GM12878 (cell line): ENCODE measurements at regions not wholly inside any gene's neighbourhood (a gene's known extent, or its start where the extent isn't known, plus 50 kb on each side); places are given as distances from the start of the nearest gene placed in this dataset.
A peak's percentile ranks its signal among the peaks of the same experiment; 100 is the strongest.

ENCODE experiments used
- ATAC-seq: fragments of 200-7000 bp; cut with Tn5 transposase; 3 replicates; pipeline ENCODE4 v1.9.1; 2020; ENCODE audit warnings: mild to moderate bottlenecking, moderate library complexity
- BruUV-seq: library from RNA; stranded (reverse); fragments of 400-500 nt; replicated peaks from 2 replicates; lab custom pipeline; 2021; lab: Mats Ljungman, UMichigan
- CTCF ChIA-PET: fragments of 300-600 bp; sonication (Branson Sonifier 250); formaldehyde crosslinking; extraction: SDS; loops from one replicate; lab custom pipeline; 2021; ENCODE audit warnings: inconsistent platforms; lab: Yijun Ruan, JAX
- POLR2A ChIA-PET: fragments of 350-600 bp; formaldehyde crosslinking; extraction: SDS; loops from one replicate; lab custom pipeline; 2021; ENCODE audit warnings: inconsistent platforms; lab: Charles Lee
- RAD21 ChIA-PET: fragments of 300-600 bp; sonication (Branson Sonifier 250); formaldehyde crosslinking; loops from one replicate; lab custom pipeline; 2023; ENCODE audit warnings: antibody characterized with exemption; ENCODE audit not compliant: unreplicated experiment; lab: Charles Lee
- SMC1A ChIA-PET: fragments of 300-600 bp; sonication (Branson Sonifier 250); formaldehyde crosslinking; loops from one replicate; lab custom pipeline; 2023; ENCODE audit not compliant: unreplicated experiment, uncharacterized antibody; lab: Charles Lee
- DNase-seq: peaks from one replicate; pipeline ENCODE4 v3.0.0-alpha.2; 2011; ENCODE audit warnings: low read depth, low spot score
- FAIRE-seq: peaks from 3 replicates; lab custom pipeline; 2011; peaks lifted over from hg19 to GRCh38; lab: Jason Lieb, UNC
- H2AFZ ChIP-seq: 2 replicates; pipeline ENCODE4 v1.6.0; 2011; ENCODE audit warnings: low read depth, low read length, control low read depth; ENCODE audit not compliant: control insufficient read depth
- H3K27ac ChIP-seq: 2 replicates; pipeline ENCODE4 v1.5.1; 2011; ENCODE audit warnings: control low read depth; ENCODE audit not compliant: control insufficient read depth, insufficient read depth
- H3K27me3 ChIP-seq, 2 experiments: replicated peaks in 1 of 2; 2 replicates each; pipeline versions ENCODE4 v1.6.0 to v1.6.1; 2011; ENCODE audit warnings: low read length in 1 of 2; ENCODE audit not compliant: control insufficient read depth in 2 of 2, insufficient read depth in 2 of 2
- H3K36me3 ChIP-seq, 2 experiments: 2 replicates each; pipeline ENCODE4 v1.5.1; 2011; ENCODE audit warnings: low read length in 1 of 2; ENCODE audit not compliant: control insufficient read depth in 2 of 2, insufficient read depth in 2 of 2
- H3K4me1 ChIP-seq: 2 replicates; pipeline ENCODE4 v1.6.1; 2011; ENCODE audit warnings: mild to moderate bottlenecking, low read length, moderate library complexity, mixed read lengths; ENCODE audit not compliant: control insufficient read depth, insufficient read depth
- H3K4me2 ChIP-seq: 2 replicates; pipeline ENCODE4 v1.6.0; 2011; ENCODE audit warnings: control low read depth; ENCODE audit not compliant: control insufficient read depth, insufficient read depth
- H3K4me3 ChIP-seq: fragments of 200-600 bp; sonication (generic); 2 replicates; pipeline ENCODE4 v1.5.1; 2016
- H3K79me2 ChIP-seq: 2 replicates; pipeline ENCODE4 v1.6.0; 2011; ENCODE audit warnings: low read length; ENCODE audit not compliant: control insufficient read depth, insufficient read depth
- H3K9ac ChIP-seq: 2 replicates; pipeline ENCODE4 v1.8.0; 2011; ENCODE audit warnings: low read length, control low read depth, mixed read lengths; ENCODE audit not compliant: control insufficient read depth, insufficient read depth
- H3K9me3 ChIP-seq: replicated peaks from 3 replicates; pipeline ENCODE4 v1.5.1; 2011; ENCODE audit warnings: mild to moderate bottlenecking, low read length; ENCODE audit not compliant: control insufficient read depth, insufficient read depth
- H4K20me1 ChIP-seq: 2 replicates; pipeline ENCODE4 v1.6.0; 2011; ENCODE audit not compliant: control insufficient read depth, insufficient read depth
- ATF2 ChIP-seq: IDR thresholded peaks from 2 replicates; pipeline ENCODE4 v1.6.1; 2012; ENCODE audit warnings: low read length, inconsistent platforms
- BCLAF1 ChIP-seq: fragments of 450-650 bp; IDR thresholded peaks from 2 replicates; pipeline ENCODE4 v1.6.1; 2017; ENCODE audit warnings: antibody characterized with exemption, mild to moderate bottlenecking, moderate library complexity
- EP300 ChIP-seq, 2 experiments: fragments of 150-350 bp in 1 of 2; IDR thresholded peaks; 2 replicates each; pipeline ENCODE4 v1.6.1; 2011 to 2012; ENCODE audit warnings: low read depth in 2 of 2, low read length in 2 of 2, borderline replicate concordance in 1 of 2, improper control_type of control experiment in 1 of 2, inconsistent platforms in 1 of 2; ENCODE audit not compliant: control insufficient read depth in 1 of 2
- ETV6 ChIP-seq, 2 experiments: fragments of 450-650 bp in 1 of 2; IDR thresholded peaks in 1 of 2; conservative IDR thresholded peaks in 1 of 2; 2 replicates each; pipeline ENCODE4 v1.6.1; 2014; ENCODE audit warnings: antibody characterized with exemption in 1 of 2, borderline replicate concordance in 1 of 2, low read depth in 1 of 2, mild to moderate bottlenecking in 1 of 2, moderate library complexity in 1 of 2
- IKZF1 ChIP-seq: fragments of 450-650 bp; conservative IDR thresholded peaks from 2 replicates; pipeline ENCODE4 v1.6.1; 2017; ENCODE audit warnings: antibody characterized with exemption, mild to moderate bottlenecking
- IRF5 ChIP-seq: fragments of 450-650 bp; IDR thresholded peaks from 2 replicates; pipeline ENCODE4 v1.6.1; 2017; ENCODE audit warnings: borderline replicate concordance
- MEF2B ChIP-seq: fragments of 450-650 bp; IDR thresholded peaks from 2 replicates; pipeline ENCODE4 v1.6.1; 2018; ENCODE audit warnings: mild to moderate bottlenecking, moderate library complexity; ENCODE audit not compliant: partially characterized antibody, poor library complexity, severe bottlenecking
- RB1 ChIP-seq: fragments of 450-650 bp; formaldehyde crosslinking; IDR thresholded peaks from 2 replicates; pipeline ENCODE4 v1.6.1; 2017; ENCODE audit warnings: mild to moderate bottlenecking, borderline replicate concordance
- RUNX3 ChIP-seq: IDR thresholded peaks from 2 replicates; pipeline ENCODE4 v1.6.1; 2012; ENCODE audit warnings: low read length, inconsistent platforms
- SIN3A ChIP-seq: IDR thresholded peaks from 2 replicates; pipeline ENCODE4 v1.6.1; 2012; ENCODE audit warnings: low read depth, low read length, improper control_type of control experiment
- SPI1 ChIP-seq: IDR thresholded peaks from 2 replicates; pipeline ENCODE4 v1.6.1; 2011; ENCODE audit warnings: low read depth, mild to moderate bottlenecking, low read length, moderate library complexity, borderline replicate concordance; ENCODE audit not compliant: insufficient read depth
- SREBF2 ChIP-seq: IDR thresholded peaks from 2 replicates; pipeline ENCODE4 v1.6.1; 2012; ENCODE audit warnings: mild to moderate bottlenecking, low read length
- SRF ChIP-seq, 2 experiments: IDR thresholded peaks; 2 replicates each; pipeline ENCODE4 v1.6.1; 2011; ENCODE audit warnings: low read depth in 2 of 2, low read length in 2 of 2, mild to moderate bottlenecking in 1 of 2, moderate library complexity in 1 of 2
- STAT1 ChIP-seq: fragments of 450-650 bp; conservative IDR thresholded peaks from 2 replicates; pipeline ENCODE4 v1.6.1; 2014; ENCODE audit warnings: antibody characterized with exemption, mild to moderate bottlenecking
- WGBS: methylation state at CpG from one replicate; pipeline ENCODE4 v1.1.6; 2016; ENCODE audit warnings: low lambda C conversion rate; ENCODE audit not compliant: insufficient replicate concordance, insufficient coverage; ENCODE audit errors: missing lambda C conversion rate; 5-methylcytosine and 5-hydroxymethylcytosine counted together
- in situ Hi-C: fragments of 300-500 bp; cut with MboI; formaldehyde crosslinking; loops from 9 replicates; pipeline ENCODE4 v1.14.3; 2018; ENCODE audit warnings: mixed read lengths
- intact Hi-C: fragments of 100-400 bp; cut with micrococcal nuclease; formaldehyde crosslinking; loops from one replicate; pipeline ENCODE4 v1.14.2; 2022; ENCODE audit not compliant: unreplicated experiment

GRCh38 chr5:144731786-144732185, 561.1 kb downstream of the KCTD16 start (continued):
- TF ChIP-seq EP300 (IDR thresholded peaks at IDR 0.05; ENCODE audit: borderline replicate concordance in 1 of 2, control insufficient read depth in 1 of 2, low read depth in 2 of 2, low read length in 2 of 2) (no peak), ATF2 (no peak)
- TF ChIP-seq, all 136 proteins: peak for 0

GRCh38 chr5:144712090-144712489, 541.4 kb downstream of the KCTD16 start:
- H3K4me3 ChIP-seq, result no peak overlapping the region

More at GRCh38 chr5:144712090-144712489, 541.4 kb downstream of the KCTD16 start:
- ChIA-PET POLR2A (no interaction called here), SMC1A (no interaction called here), RAD21 (no interaction called here), CTCF (no interaction called here)
- Histone ChIP-seq H3K9ac (no peak overlapping the region), H4K20me1 (no peaks in the 10 kb centered on the region), H3K27ac (no peak overlapping the region), H2AFZ (no peak overlapping the region), H3K27me3 (no peaks in the 10 kb centered on the region), H3K4me2 (no peak overlapping the region), H3K79me2 (no peaks in the 10 kb centered on the region), H3K9me3 (no peaks in the 10 kb centered on the region), H3K36me3 (no peaks in the 10 kb centered on the region), H3K4me1 (no peaks in the 10 kb centered on the region)
- intact Hi-C loops (no loop called here), in situ Hi-C loops (no loop called here)
- FAIRE-seq (no peak), ATAC-seq (peak; percentile 78), DNase-seq (peak; percentile 15)
- TF ChIP-seq STAT1, result no peak
- TF ChIP-seq IRF5, result no peak
- no peak for TF ChIP-seq SREBF2
- peak; percentile 46 for TF ChIP-seq RUNX3
- no peak for TF ChIP-seq SIN3A
- no peak for TF ChIP-seq BCLAF1
- no peak for TF ChIP-seq ETV6 (conservative IDR thresholded peaks at IDR 0.05 in 1 of 2, IDR thresholded peaks at IDR 0.05 in 1 of 2; ENCODE audit: borderline replicate concordance in 1 of 2, low read depth in 1 of 2)
- no peak for TF ChIP-seq SRF (IDR thresholded peaks at IDR 0.05; ENCODE audit: low read depth in 2 of 2, low read length in 2 of 2)
- peak; percentile 63 for TF ChIP-seq MEF2B
- peak; percentile 11; the same call in 1 of the 2 replicates for TF ChIP-seq SPI1
- TF ChIP-seq RB1, result no peak
- TF ChIP-seq IKZF1, result peak; percentile 14; the same call in 1 of the 2 replicates
- 0% methylated on average over 3 of the region's 3 CpGs for WGBS
- BruUV-seq, result no TSS peak
